ENCODE measurements at regions not wholly inside any gene's neighbourhood (a gene's known extent, or its start where the extent isn't known, plus 50 kb on each side); places are given as distances from the start of the nearest gene placed in this dataset.
"Not testable (repeated sequence)": the region's sequence is repeated elsewhere in the genome, so short reads cannot be mapped to it uniquely, and the experiment has no call there.

GRCh38 chr5:100641833-100642232 is 106.7 kb downstream of the FAM174A start:
- DNase-seq, result no peak
- no peak for ATAC-seq
- intact Hi-C loops (cut with DNase I, micrococcal nuclease), result no loop called here

GRCh38 chr5:100643473-100643872 is 108.3 kb downstream of the FAM174A start:
- intact Hi-C loops (cut with DNase I, micrococcal nuclease), result no loop called here
- DNase-seq, result no peak
- ATAC-seq, result no peak

- DNase-seq (no peak), ATAC-seq (peak; percentile 75)
- intact Hi-C loops (cut with DNase I, micrococcal nuclease), result no loop called here
These were observed 109.0 kb downstream of the FAM174A start for GRCh38 chr5:100644185-100644584.

GRCh38 chr5:100644776-100645175 is 109.6 kb downstream of the FAM174A start:
- no peak for DNase-seq
- intact Hi-C loops (cut with DNase I, micrococcal nuclease), result no loop called here
- no peak for ATAC-seq

- DNase-seq (no peak), ATAC-seq (no peak)
- intact Hi-C loops (cut with DNase I, micrococcal nuclease), result no loop called here
These were observed 110.8 kb downstream of the FAM174A start for GRCh38 chr5:100646011-100646410.

GRCh38 chr5:100646691-100647090 is 111.5 kb downstream of the FAM174A start:
- no peak for ATAC-seq
- no peak for DNase-seq
- intact Hi-C loops (cut with DNase I, micrococcal nuclease), result no loop called here

- intact Hi-C loops (cut with DNase I, micrococcal nuclease), result no loop called here
- ATAC-seq, result peak; percentile 96
- peak; percentile 80 to 94 for DNase-seq
These were observed 112.5 kb downstream of the FAM174A start for GRCh38 chr5:100647461-100648230.

- ATAC-seq (no peak), DNase-seq (no peak)
- intact Hi-C loops (cut with DNase I, micrococcal nuclease), result no loop called here
These were observed 119.7 kb downstream of the FAM174A start for GRCh38 chr5:100654895-100655294.

- intact Hi-C loops (cut with DNase I, micrococcal nuclease); ATAC-seq; DNase-seq: not testable (repeated sequence)
These were observed 121.6 kb downstream of the FAM174A start for GRCh38 chr5:100656771-100657170.

GRCh38 chr5:100659080-100659795 is 124.1 kb downstream of the FAM174A start:
- intact Hi-C loops (cut with DNase I, micrococcal nuclease), result no loop called here
- ATAC-seq (no peak), DNase-seq (no peak)

- ATAC-seq, result no peak
- DNase-seq, result no peak
- intact Hi-C loops (cut with DNase I, micrococcal nuclease), result no loop called here
These were observed 129.0 kb downstream of the FAM174A start for GRCh38 chr5:100664140-100664539.

- ATAC-seq, result no peak
- DNase-seq, result no peak
- intact Hi-C loops (cut with DNase I, micrococcal nuclease), result no loop called here
These were observed 132.0 kb downstream of the FAM174A start for GRCh38 chr5:100667161-100667630.

- intact Hi-C loops (cut with DNase I, micrococcal nuclease), result no loop called here
- ATAC-seq (no peak), DNase-seq (no peak)
These were observed 133.3 kb downstream of the FAM174A start for GRCh38 chr5:100668511-100668910.

GRCh38 chr5:100676817-100677631 is 141.8 kb downstream of the FAM174A start:
- intact Hi-C loops (cut with DNase I, micrococcal nuclease), result no loop called here
- no peak for DNase-seq
- no peak for ATAC-seq

GRCh38 chr5:100682625-100683024 is 147.5 kb downstream of the FAM174A start:
- ATAC-seq, result no peak
- no peak for DNase-seq
- intact Hi-C loops (cut with DNase I, micrococcal nuclease), result no loop called here

- DNase-seq, result no peak
- ATAC-seq, result no peak
- intact Hi-C loops (cut with DNase I, micrococcal nuclease), result no loop called here
These were observed 148.7 kb downstream of the FAM174A start for GRCh38 chr5:100683881-100684280.

- intact Hi-C loops (cut with DNase I, micrococcal nuclease); DNase-seq; ATAC-seq: not testable (repeated sequence)
These were observed 149.9 kb downstream of the FAM174A start for GRCh38 chr5:100685122-100685521.

- intact Hi-C loops (cut with DNase I, micrococcal nuclease); ATAC-seq; DNase-seq: not testable (repeated sequence)
These were observed 153.7 kb downstream of the FAM174A start for GRCh38 chr5:100688834-100689233.

GRCh38 chr5:100690036-100690560 is 154.9 kb downstream of the FAM174A start:
- intact Hi-C loops (cut with DNase I, micrococcal nuclease), result no loop called here
- ATAC-seq (no peak), DNase-seq (no peak)
